ENCODE measurements at regions not wholly inside any gene's neighbourhood (a gene's known extent, or its start where the extent isn't known, plus 50 kb on each side); places are given as distances from the start of the nearest gene placed in this dataset.

DNA sequence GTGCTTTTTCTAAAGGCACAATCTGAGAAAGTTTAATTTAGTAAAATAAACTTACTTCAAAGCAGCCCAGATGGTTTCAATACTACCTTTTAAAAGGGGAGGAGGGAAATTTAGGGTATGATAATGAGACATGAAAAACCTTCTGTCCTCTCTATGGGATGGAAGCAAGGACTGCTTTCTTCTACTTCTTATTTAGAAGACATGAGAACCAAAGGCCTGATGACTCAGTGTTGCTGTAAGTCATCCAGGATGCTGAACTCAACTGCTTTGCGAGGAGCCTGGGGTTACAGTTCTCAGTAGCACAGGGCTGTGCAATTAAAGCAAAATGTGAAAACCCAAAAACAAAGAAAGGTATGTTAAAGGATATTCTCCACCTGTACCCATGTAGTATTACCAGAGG is 140.8 kb upstream of the EDNRA start:
- Histone ChIP-seq H3K4me1 (peaks cover 0 to 7% (median 0%) of the 10 kb centered on the region in 3 donors), H3K9me3 (no peaks in the 10 kb centered on the region), H3K4me3 (no peak overlapping the region), H3K27ac (no peak overlapping the region), H3K27me3 (no peaks in the 10 kb centered on the region), H3K36me3 (no peaks in the 10 kb centered on the region)
- ATAC-seq, result no peak
- TF ChIP-seq, protein P1, sequence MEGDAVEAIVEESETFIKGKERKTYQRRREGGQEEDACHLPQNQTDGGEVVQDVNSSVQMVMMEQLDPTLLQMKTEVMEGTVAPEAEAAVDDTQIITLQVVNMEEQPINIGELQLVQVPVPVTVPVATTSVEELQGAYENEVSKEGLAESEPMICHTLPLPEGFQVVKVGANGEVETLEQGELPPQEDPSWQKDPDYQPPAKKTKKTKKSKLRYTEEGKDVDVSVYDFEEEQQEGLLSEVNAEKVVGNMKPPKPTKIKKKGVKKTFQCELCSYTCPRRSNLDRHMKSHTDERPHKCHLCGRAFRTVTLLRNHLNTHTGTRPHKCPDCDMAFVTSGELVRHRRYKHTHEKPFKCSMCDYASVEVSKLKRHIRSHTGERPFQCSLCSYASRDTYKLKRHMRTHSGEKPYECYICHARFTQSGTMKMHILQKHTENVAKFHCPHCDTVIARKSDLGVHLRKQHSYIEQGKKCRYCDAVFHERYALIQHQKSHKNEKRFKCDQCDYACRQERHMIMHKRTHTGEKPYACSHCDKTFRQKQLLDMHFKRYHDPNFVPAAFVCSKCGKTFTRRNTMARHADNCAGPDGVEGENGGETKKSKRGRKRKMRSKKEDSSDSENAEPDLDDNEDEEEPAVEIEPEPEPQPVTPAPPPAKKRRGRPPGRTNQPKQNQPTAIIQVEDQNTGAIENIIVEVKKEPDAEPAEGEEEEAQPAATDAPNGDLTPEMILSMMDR (IDR thresholded peaks at IDR 0.05), result no peak
- TF ChIP-seq POLR2AphosphoS5 (IDR thresholded peaks at IDR 0.05), result peak; percentile 35
- WGBS, 2 donors (ENCODE audit: low coverage in 1 of 2), result 22 to 33% methylated on average over 1 of the region's 1 CpG

DNA sequence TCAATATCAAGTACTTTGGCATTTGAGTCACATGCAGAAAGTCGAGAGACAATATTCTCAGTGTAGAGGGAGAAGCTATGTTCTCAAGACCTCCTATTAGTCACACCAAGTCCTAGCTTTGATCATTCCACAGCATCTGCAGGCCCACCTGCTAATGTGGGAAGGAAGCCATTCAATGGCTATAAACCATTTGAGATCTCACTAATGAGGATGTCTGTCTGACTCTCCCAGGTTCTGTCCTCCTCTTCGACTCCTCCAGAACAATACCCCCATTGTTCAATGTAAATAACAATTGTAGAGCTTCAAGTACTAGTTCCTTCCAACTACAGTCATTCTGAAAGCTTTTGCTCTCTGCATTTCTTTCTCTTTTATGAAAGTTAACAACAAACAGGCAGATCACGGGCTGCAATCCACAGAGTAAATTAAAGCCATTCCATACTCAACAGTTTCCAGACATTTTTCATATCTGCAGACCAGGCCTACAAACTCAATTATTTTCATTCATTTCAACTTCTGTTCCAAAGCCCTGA is 140.2 kb upstream of the EDNRA start:
- TF ChIP-seq, protein P1 (IDR thresholded peaks at IDR 0.05), result no peak
- no peak for TF ChIP-seq POLR2AphosphoS5 (IDR thresholded peaks at IDR 0.05)
- TF ChIP-seq EP300 (IDR thresholded peaks at IDR 0.05), result no peak
- no peak for TF ChIP-seq POLR2A (IDR thresholded peaks at IDR 0.05)
- Histone ChIP-seq H3K9me3 (no peaks in the 10 kb centered on the region), H3K4me1 (peaks cover 0 to 7% (median 0%) of the 10 kb centered on the region in 3 donors), H3K36me3 (no peaks in the 10 kb centered on the region), H3K27me3 (no peaks in the 10 kb centered on the region), H3K4me3 (no peak overlapping the region), H3K27ac (no peak overlapping the region)
- WGBS, 2 donors (ENCODE audit: low coverage in 1 of 2), result 37 to 62% methylated on average over 3 of the region's 3 CpGs
- no peak for ATAC-seq

DNA sequence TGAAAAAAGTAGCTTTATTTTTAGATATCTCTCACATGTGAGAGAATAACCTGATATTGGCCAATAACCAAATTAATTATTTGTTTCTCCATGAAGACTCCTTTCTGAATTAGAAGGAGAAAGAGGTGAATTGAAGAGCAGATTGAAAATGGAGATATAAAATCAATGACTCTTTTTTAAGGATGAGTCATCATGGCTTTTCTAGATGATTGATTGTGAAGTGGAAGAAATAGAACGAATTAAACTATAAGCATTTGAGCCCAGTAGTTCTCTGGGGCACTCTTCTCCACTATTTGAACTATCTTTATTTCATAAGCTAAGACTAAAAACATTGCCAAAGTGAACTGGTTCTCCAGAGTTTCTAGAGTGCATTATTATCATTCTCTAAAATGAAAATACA is 137.2 kb upstream of the EDNRA start:
- 17 to 33% methylated on average over 1 of the region's 1 CpG for WGBS, 2 donors (ENCODE audit: low coverage in 1 of 2)
- Histone ChIP-seq H3K4me3 (no peak overlapping the region), H3K9me3 (no peaks in the 10 kb centered on the region), H3K36me3 (no peaks in the 10 kb centered on the region), H3K4me1 (peaks cover 0 to 7% (median 0%) of the 10 kb centered on the region in 3 donors), H3K27ac (no peak overlapping the region), H3K27me3 (no peaks in the 10 kb centered on the region)
- TF ChIP-seq POLR2A (IDR thresholded peaks at IDR 0.05), result no peak
- no peak for ATAC-seq

DNA sequence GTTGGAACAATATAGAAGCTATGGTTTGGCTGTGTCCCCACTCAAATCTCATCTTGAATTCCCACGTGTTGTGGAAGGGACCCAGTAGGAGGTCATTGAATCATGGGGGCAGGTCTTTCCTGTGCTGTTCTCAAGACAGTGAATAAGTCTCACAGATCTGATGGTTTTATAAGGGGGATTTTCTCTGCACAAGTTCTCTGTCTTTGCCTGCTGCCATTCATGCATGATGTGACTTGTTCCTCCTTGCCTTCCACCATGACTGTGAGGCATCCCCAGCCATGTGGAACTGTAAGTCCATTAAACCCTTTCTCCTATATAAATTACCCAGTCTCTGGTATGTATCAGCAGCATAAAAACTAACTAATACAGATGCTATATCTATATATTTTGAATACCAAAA is 135.2 kb upstream of the EDNRA start:
- H3K36me3 ChIP-seq, result no peaks in the 10 kb centered on the region
- TF ChIP-seq EP300 (IDR thresholded peaks at IDR 0.05) (no peak), POLR2A (IDR thresholded peaks at IDR 0.05) (no peak), POLR2AphosphoS5 (IDR thresholded peaks at IDR 0.05) (no peak)
- TF ChIP-seq, protein P1 (IDR thresholded peaks at IDR 0.05), result no peak
- no peaks in the 10 kb centered on the region for H3K27me3 ChIP-seq
- 63 to 71% methylated on average over 1 of the region's 1 CpG for WGBS, 2 donors (ENCODE audit: low coverage in 1 of 2)
- no peak for ATAC-seq
- H3K4me3 ChIP-seq, result no peak overlapping the region
- H3K27ac ChIP-seq, result no peak overlapping the region
- H3K4me1 ChIP-seq, result no peaks in the 10 kb centered on the region
- H3K9me3 ChIP-seq, result no peaks in the 10 kb centered on the region

DNA sequence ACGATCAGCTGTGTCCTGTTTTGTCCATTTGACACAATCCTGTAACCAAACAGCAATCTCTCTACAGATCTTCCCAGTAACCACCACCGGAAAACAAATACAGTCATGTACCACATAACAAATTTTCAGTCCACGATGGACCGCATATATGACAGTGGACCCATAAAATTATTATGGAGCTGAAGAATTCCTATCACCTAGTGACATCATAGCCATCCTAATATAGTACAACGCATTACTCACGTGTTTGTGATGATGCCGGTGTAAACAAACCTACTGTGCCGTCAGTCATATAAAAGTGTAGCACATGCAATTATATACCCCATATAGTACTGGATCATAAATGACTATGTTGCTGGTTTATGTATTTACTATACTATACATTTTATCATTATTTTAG is 133.7 kb upstream of the EDNRA start:
- TF ChIP-seq, protein P1 (IDR thresholded peaks at IDR 0.05), result no peak
- TF ChIP-seq POLR2AphosphoS5 (IDR thresholded peaks at IDR 0.05) (no peak), POLR2A (IDR thresholded peaks at IDR 0.05) (no peak), EP300 (IDR thresholded peaks at IDR 0.05) (no peak)
- no peaks in the 10 kb centered on the region for H3K36me3 ChIP-seq
- H3K4me1 ChIP-seq, result no peaks in the 10 kb centered on the region
- WGBS, 2 donors (ENCODE audit: low coverage in 1 of 2), result 79 to 86% methylated on average over 8 of the region's 8 CpGs
- no peaks in the 10 kb centered on the region for H3K9me3 ChIP-seq
- no peak overlapping the region for H3K27ac ChIP-seq
- H3K4me3 ChIP-seq, result no peak overlapping the region
- no peak for ATAC-seq
- H3K27me3 ChIP-seq, result no peaks in the 10 kb centered on the region
